AG10803 (cell line): ENCODE measurements at regions not wholly inside any gene's neighbourhood (a gene's known extent, or its start where the extent isn't known, plus 50 kb on each side); places are given as distances from the start of the nearest gene placed in this dataset.

Experiments
- DNase-seq: peaks from one replicate; pipeline ENCODE4 v3.0.0; 2010; ENCODE audit warnings: low read depth
- H3K4me3 ChIP-seq: 2 replicates; pipeline ENCODE4 v1.5.1; 2011; ENCODE audit warnings: mild to moderate bottlenecking, low read length, control low read depth
- CTCF ChIP-seq: conservative IDR thresholded peaks from 2 replicates; pipeline ENCODE4 v1.5.1; 2011; ENCODE audit warnings: mild to moderate bottlenecking, low read length, control low read depth, inconsistent platforms

DNA sequence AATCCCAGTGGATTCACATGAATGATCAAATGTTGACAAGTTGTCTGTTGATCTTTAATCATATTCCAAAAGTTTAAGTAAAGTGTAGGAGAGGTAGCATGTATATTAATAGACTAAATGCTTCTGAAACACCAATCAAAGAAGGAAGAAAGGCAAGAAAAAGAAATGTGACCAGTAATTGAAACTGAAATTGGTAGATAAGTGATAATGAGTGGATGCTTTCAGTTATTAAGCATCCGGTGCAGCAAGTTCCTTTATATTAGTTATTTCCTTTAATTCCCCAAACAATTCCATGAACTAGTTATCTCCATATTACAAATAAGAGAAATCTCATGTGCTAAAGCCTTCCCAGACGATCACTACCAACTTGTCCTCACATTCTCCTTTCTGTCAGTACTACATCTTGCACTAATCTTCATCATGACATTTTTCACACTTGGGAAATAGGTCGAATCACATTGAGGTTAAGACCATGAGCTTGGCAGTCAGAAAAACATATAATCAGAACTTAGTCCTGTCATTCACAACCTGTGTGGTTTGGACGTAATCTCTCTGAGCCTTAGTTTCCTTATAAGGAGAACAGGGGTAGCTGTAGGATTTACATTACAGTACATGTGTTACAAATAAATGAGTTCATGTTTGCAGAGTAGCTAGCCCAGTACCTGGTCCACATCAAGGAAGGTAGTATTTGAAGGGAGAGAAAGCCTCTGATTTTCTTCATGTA is 182.1 kb downstream of the NOL4 start:
- no peak overlapping the region for H3K4me3 ChIP-seq
- TF ChIP-seq CTCF, result no peak
- no peak for DNase-seq

GRCh38 chr18:34039611-34040010 is 185.1 kb downstream of the NOL4 start:
- H3K4me3 ChIP-seq, result no peak overlapping the region
- TF ChIP-seq CTCF, result no peak

DNA sequence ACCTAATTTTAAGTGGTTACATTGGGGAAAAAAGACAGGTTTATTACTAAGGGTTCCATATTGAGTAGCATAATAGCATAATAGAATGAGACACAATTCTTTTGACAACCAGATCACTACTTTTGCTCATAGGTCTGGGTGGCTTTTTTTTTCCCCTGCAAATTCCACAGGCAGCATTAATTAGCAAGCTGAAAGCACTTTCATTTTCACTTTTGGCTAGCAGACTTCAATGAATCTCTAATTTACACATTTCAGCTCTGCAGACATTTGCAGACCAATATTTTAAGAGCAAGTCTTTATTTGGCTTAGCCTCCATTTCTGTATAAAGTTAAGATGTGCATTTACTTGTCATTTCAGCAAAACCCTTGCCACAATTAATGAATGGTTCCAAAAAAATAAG is 185.5 kb downstream of the NOL4 start:
- no peak overlapping the region for H3K4me3 ChIP-seq
- DNase-seq, result no peak

More at GRCh38 chr18:34039611-34040010, 185.1 kb downstream of the NOL4 start:
- DNase-seq, result no peak

DNA sequence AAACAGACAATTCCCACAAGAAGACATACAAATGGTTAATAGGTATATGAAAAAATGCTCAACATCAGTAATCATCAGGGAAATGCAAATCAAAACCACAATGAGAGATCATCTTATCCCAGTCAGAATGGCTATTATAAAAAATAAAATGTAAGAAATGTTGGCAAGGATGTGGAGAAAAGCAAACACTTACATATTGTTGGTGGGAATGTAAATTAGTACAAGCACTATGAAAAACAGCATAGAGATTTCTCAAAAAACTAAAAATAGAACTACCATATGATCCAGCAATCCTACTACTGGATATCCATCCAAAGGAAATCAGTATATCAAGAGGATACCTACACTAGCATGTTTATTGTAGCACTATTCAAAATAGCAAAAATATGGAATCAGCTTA is 186.6 kb downstream of the NOL4 start:
- no peak overlapping the region for H3K4me3 ChIP-seq
- TF ChIP-seq CTCF, result no peak
- no peak for DNase-seq

More for the DNA sequence above, 185.5 kb downstream of the NOL4 start:
- no peak for TF ChIP-seq CTCF

- TF ChIP-seq CTCF, result no peak
- DNase-seq, result no peak
- H3K4me3 ChIP-seq, result no peak overlapping the region
Observed at GRCh38 chr18:34033968-34034367, 190.7 kb downstream of the NOL4 start.

GRCh38 chr18:34031810-34032209 is 192.9 kb downstream of the NOL4 start:
- TF ChIP-seq CTCF, result no peak
- DNase-seq, result no peak
- no peak overlapping the region for H3K4me3 ChIP-seq

DNA sequence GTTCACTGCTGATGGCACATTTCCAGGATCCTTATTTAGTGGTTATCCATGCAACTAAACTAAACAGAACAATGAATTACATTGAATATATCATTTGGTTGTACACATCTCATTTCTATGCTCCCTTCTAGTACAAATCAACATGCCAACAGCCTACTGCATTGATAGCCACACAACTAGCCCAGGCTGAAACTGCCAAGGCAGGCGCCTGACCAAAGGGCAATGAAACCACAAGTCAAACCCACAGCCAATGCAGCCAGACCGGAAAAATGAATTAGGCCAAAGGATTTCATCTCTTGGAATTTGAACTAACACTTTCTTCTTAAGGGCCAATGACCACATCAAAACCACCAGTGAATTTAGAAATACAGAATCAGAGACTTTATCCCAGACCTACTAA is 196.4 kb downstream of the NOL4 start:
- no peak for TF ChIP-seq CTCF
- no peak for DNase-seq
- H3K4me3 ChIP-seq, result no peak overlapping the region
